HG02884 (cell line): ENCODE measurements at regions not wholly inside any gene's neighbourhood (a gene's known extent, or its start where the extent isn't known, plus 50 kb on each side); places are given as distances from the start of the nearest gene placed in this dataset.
"Not testable (repeated sequence)": the region's sequence is repeated elsewhere in the genome, so short reads cannot be mapped to it uniquely, and the experiment has no call there.

Experiments used
- ATAC-seq: cut with Tn5 transposase; IDR thresholded peaks from one replicate; pipeline ENCODE4 v1.9.1; 2021; ENCODE audit warnings: mild to moderate bottlenecking, moderate library complexity; ENCODE audit not compliant: unreplicated experiment

DNA sequence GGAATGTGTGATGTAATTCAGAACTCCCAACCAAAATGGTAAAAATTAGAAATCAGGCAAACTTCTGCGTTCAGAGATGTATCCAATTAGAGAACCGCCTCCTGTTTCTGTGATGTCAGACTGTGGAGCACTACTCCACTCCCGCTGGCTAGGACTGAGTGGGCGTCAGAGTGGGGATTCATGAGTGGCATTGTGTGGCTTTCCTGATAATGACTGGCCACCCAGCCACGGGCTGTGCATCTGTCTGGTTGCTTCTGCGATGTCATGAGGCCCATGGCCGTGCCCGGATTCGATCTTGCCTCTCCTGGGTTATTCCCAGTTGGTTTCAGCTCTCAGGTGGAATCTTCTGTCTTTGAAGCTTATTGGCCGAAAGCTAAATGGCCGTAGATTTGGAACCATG lies 87.1 kb upstream of the KCNA1 start:
- no peak for ATAC-seq

DNA sequence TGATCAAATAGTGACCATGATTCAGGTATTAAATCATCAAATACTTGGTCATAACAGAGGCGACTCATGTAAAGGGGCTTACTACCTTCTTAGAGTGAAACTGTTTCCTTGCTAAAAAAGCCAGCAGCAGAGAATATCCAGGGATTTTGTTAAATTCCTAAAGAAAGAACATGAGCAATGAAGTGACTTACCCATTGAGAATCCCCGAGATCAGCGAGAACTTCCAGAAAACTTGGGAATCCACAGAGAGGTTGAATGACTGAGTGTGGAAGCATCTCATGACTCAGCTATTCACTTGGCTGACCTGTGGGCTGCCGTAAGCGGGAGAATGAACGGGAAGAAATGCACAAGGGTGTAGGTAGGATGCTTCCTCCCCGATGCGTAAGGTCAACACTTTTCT lies 85.3 kb upstream of the KCNA1 start:
- no peak for ATAC-seq

DNA sequence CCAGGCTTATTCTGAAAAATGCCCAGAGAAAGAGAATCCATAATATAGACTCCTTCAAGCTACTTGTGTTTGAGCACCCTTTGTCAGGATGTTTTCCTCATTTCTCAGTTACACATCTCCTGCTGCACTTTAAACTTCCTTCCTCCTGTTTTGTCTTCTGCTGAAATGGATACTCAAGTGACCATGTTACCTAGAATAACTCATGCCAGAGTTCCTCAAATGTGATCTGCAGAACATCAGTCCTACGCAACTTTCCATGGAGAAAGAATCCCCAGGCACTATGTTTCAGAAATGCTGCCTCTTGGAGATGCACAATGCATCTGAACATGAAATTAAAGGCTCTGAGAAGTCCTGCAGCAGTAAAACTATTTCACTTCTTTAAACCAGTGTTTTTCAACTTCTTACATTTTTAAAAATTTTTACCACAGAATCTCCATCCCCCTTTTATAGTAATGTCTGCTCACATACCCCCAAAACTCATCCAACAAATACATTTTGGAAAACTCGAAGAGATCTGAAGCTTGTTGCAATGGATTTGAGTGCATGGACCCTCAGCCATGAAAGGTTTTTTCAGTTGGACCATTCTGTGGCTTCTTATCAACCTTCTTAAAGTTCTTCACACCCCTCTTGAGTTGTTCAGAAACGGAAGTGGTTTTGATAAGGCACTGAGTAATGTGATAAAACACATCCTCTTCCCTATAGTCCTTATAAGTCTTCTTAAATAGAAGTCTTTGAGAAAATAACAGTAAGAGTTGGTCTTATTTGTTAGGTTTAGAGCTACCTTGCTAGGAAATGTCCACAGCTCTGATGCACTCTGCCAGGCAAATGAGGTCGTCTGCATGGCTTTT lies 84.5 kb upstream of the KCNA1 start:
- ATAC-seq, result no peak

DNA sequence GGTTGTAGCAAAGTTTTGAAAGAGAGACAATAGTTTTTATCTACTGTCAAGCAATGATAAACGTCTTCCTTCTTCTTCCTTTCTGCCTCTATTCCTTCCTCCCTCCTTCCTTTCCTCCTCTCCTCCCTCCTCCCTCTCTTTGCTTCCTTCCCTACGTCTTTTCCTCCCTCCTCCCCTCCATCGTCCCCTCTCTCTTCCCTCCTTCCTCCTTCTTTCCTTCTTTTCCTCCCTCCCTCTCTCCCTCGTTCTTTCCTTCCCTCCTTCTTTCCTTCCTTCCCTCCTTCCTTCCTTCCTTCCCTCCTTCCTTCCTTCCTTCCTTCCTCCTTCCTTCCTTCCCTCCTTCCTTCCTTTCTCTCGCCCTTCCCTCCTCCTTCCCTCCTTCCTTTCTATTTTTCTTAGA lies 82.8 kb upstream of the KCNA1 start:
- ATAC-seq, result no peak

DNA sequence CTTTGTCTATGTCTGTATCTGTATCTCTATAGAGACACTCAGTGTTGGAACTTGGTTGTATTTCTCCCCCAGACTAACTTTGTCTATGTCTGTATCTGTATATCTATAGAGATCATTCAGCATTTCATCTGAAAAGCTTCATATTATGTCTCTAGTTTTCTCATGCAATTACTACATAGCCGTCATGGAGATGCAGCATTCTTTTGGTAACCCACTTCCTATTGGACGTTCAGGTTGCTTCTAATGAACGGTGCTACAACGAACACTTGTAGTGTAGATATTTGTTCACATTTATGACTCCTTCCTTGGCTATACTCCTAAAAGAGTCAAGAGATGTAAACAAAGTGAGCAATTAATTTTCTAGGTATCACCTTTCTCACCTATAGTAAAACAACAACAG lies 81.5 kb upstream of the KCNA1 start:
- ATAC-seq, result no peak

DNA sequence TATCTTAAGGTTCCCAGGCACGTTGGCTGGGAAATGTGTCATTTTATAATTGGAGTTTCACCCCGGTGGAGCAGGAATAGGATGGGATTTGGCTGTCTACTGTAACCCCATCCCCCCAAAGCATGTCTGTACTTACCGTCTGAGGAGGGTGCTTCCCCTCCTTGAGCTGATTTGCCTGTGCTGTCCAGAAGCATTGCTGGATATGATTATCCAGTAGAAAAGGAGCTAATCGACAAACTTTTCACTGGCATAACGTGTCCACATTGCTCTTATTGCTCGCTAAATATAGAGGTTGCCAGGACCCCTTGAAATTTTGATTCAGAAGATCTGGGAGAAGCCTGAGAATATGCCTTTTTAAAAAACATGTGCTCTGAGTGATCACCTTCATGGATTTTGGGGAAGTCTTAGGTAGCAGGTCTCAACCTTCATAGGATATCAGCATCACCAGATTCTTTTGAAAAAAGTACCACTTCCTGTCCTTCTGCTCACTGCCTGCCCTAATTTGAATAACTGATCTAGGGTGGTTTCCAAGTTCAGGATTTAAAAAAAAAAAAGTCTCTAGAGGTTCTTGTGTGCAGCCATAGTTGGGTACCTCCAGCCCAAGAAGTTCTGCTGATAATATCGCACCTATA lies 80.4 kb upstream of the KCNA1 start:
- ATAC-seq, result peak; percentile 74

DNA sequence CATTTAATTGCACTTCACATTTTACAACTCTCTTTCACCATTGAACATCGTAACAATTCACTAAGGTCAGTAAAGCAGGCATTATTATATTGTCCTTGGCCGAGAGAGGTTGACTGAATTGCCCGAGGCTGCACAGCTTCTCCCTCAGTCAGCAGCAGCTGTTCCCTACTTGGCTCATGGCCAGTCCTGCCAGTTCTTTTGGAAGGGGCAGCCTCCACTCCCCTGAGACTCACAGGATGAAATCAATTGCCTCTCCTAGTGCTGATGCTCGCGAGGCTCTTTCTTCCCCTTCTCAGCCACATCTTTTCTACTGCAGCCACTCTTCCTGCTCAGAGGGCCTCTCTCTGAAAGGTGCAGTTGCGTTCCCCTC lies 79.9 kb upstream of the KCNA1 start:
- ATAC-seq, result no peak

DNA sequence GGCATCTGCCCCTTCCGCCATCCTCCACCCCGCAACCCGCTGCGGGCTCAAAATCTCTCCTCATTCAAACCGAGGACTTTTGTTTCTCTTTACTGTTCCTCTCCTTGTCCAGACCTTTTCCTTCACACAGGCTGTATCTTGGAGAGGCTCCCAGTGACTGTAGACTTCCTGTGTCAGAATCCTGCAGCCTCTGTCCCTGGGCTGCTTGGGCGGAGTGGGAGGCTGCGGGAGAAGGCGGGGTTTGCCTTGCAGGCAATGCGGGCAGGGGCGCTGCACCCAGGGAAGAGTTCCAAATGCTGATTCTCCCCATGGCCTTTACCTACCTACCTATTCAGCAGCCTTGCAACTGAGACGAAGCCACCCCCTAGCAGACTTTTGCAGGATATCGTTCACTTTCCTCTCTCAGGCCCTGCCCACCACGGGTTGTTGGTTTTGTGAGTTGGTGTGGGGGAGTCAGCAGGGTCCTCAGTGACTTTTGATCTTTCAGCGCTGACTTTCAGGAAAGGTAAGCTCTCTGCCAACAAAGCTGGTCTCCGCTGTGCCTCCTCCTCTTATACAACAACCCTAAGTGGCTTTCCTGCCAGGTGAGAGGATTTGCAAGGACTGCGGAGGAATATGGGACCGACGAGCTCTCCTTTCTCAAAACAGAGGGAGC lies 79.0 kb upstream of the KCNA1 start:
- ATAC-seq, result no peak

DNA sequence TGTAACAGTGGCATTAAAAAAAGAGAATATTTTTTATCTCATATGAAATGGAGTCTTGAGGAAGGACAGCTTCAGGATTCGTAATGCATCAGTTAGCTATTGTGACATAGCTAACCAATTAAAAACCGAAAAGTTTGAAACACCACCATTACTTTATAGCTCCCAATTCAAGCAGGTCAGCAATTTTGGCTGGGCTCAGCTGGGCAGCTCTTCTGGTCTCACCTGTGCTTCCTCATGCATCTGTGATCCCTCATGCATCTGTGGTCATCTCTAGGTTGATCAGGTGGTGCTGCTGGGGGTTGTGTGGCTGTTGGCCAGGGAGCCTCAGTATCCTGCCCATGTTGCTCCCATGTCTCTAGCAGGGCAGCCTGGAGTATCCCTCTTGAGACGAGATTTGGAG lies 76.7 kb upstream of the KCNA1 start:
- no peak for ATAC-seq

DNA sequence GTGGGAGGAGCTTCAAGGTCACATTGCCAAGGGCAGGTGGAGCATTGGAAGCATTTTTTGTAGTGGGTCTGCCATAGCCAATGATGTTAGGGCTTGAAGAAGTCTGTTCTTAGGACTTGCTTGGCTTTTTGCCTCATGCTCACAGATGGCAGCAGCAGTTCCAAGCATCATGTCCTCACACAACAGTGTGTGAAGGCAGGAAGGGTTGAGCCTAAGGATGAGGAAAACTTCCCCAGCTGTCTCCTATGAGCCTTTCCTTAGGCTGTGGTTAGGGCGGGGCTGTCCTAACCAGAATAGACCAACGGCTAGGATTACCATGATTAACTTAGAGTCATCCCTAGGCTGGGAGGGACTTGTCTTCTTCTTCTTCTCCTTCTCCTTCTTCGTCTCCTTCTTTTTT lies 76.2 kb upstream of the KCNA1 start:
- no peak for ATAC-seq

DNA sequence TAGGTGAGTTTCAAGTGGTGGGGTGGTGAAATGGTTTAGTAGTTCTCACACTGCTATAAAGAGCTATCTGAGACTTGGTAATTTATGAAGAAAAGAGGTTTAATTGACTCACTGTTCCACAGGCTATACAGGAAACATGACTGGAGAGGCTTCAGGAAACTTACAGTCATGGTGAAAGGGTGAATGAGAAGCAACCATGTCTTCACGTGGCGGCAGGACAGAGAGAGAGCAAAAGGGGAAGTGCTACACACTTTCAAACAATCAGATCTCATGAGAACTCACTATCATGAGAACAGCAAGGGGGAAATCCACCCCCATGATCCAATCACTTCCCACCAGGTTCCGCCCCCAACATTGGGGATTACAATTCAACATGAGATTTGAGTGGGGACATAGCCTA lies 67.3 kb upstream of the KCNA1 start:
- not testable (repeated sequence) for ATAC-seq

DNA sequence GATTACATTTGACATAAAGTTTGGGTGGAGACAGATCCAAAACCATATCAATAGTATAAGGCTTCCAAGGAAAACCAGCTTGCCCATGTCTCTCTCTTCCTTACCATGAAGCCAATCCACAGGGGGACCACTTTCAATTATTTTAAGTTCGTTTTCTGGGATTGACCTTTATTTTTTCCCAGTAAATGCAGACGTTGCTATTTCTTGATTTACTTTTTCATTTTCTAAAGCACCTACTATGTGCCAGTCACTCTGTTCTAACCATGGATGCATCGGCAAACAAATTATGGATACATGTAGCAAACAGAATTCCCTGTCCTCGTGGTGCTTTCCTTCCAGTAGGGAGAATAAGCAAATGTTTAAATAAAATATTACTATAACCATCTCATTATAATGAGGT lies 65.8 kb upstream of the KCNA1 start:
- no peak for ATAC-seq

DNA sequence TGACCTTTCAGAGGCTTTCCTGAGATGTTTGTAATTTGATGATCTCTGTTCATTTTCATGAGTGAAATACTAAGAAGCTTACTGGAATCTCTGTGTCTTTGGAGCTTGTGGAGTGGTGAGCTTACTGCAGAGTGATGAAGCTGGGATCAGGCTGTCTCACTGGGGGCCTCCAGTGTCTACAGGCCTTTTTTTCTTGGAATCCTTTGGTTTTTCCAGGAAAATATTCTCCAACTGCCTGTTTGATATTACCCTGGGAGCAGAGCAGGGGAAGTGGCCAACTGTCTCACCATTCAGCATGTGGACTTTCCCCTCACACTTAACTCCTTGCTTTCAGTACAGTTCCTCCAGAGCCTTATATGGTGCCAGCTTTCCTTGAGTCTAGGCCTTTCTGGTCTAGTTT lies 62.0 kb upstream of the KCNA1 start:
- ATAC-seq, result no peak

DNA sequence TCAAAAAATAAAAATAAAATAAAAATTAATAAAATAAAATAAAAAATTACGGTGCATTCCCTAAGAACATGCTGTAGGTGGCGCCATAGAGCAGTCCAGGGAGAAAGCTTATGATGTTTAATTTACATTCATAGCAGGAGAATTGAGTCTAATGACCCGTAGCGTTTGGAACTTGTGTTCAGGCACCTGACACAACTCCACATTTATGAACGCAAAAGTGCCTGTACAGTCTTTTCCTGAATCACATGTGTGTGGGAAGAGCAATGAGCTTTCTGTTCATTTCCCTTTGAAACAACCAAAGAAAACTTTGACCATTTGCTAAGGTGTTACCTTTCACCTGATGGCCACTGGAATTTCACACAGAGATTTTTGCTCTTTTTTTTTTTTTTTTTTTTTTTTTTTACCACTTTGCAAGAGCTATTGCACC lies 60.6 kb upstream of the KCNA1 start:
- ATAC-seq, result no peak

DNA sequence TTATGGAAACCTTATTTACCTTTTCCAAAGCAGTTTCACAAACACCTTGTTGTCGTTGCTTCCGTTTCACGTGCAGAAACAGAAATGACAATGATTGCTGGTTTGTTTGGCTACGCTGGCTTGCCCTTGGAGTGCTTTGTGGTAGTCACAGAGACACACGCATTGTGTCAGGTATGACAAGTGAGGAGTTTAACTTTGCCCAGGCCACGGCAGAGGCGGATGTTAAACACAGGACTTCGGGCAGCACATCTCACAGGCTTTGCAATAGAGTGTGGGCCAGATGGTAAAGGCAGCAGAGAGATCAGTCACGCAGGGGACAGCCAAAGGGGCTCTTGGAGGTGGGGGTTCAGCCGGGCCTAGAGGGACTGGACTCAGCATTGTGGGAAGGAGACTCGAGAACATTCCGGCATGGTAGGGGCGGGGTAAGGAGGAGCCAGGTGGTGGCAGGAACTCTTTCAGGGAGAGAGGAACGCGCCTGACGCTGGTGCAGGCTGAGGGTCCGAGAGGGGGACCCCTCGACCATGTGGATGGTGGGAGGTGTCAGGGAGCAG lies 59.8 kb upstream of the KCNA1 start:
- no peak for ATAC-seq

DNA sequence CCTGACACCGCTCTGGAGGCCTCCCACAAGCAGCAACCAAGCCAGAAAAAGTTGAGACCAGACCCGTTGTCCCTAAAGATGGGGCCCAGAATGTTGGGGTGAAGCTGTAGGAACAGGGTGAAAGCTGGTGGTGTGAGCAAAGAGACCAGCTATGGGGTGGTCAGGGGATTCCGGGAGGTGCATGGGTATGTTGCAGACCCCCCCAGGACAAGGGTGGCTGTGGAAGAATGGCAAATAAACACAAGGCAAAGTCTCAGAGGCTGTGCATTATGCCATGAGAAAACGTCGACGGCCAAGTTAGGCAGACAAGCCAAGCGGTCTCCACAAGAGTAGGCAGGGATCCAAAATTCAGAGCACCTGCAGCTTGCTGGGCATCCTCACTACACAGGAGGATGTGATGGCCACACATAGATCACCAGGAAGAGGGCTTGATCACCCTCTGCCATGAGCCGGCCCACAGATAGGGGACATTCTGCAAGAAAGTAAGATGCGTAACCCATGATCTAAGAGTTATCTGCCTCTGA lies 58.8 kb upstream of the KCNA1 start:
- ATAC-seq, result no peak

DNA sequence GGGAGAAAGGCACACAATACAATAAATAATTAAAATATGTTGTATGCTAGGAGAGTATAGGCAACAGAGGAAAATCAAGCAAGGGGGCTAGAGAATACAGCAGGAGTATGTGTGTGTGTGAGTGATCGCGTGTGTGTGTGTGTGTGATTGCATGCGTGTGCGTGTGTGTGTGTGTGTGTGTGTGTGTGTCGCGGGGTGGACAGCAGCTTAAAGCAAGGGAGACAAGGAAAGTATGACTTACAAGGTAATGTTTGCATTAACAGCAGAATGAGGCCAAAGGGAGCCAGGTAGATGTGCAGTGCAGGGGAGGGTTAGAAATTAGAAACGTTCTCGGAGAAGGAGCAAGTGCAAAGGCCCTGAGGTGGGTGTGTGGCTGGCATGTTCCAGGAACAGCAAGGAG lies 57.4 kb upstream of the KCNA1 start:
- ATAC-seq, result no peak

DNA sequence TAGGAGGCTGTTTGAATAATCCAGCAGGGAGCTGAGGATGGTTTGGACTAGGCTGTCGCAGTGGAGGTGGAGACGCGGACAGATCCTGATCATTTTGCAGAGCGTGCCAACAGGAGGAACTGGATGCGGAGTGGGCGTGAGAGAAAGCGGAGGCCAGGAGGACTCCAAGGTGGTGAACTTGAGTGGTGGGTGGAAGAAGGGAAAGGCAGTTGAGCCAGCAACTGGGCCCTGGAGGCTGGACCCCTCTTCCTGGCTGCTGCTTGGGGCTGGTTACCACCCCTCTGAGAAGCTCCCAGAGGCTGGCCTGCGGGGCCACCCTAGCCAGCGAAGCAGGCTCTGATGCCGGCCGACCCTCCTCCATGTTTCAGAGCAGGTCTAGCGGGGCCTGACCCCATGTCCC lies 56.8 kb upstream of the KCNA1 start:
- no peak for ATAC-seq

DNA sequence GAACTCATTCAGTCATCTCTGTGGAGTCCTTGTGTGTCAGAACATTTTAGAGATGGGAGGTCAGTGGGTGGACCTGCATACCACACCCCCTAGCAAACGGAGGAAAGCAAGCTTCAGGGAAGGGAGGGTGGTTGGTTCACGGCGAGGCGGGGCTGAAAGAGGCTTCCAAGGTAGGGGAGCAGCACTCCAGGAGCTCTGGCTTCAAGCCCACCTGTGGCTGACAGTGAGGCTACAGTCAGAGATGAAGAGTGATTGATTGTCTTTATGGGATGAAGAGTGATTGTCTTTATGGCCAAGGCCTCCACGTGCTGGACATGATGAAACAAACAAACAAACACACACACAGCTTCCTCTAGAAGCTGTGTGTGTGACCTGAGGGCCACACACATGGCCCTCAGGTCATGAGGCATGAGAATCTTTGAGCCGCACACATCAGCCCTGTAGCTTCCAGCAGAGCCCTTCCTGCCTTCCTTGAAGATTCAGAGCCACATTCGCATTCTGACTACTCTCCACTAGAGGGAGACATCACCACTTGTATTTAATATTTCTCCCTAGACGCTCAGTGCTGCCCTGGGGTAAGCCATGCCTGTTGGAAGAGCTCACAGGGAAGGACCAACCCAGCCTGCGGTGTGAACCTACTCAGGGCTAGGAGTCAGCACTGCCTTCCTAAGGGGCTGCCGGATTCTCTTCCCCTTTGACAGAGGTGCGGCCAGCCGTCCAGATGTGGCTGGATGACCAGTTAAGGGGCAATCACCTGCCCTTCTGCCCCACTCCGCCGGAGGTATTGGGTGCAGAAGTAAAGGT lies 54.4 kb upstream of the KCNA1 start:
- ATAC-seq, result no peak

DNA sequence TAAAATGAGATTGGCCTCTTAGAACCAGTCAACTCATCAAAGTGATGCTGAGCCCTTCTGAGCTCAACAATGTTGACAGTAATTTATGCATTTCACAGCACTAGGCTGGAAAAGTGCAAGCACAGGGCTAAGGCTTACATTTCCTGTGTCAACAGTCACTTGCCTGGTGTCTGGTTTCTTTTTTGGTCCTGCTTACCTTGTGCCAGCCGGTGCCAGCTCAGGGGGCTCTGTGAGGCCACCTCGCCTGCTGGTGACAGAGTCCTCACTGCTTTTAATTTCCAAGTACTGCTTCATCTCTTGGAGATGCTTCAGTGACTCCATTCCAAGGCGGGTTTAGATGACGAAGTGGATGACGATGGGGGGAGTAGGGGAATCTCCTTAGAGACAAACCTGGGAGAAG lies 53.1 kb upstream of the KCNA1 start:
- no peak for ATAC-seq
